ENCODE measurements at regions not wholly inside any gene's neighbourhood (a gene's known extent, or its start where the extent isn't known, plus 50 kb on each side); places are given as distances from the start of the nearest gene placed in this dataset.

DNA sequence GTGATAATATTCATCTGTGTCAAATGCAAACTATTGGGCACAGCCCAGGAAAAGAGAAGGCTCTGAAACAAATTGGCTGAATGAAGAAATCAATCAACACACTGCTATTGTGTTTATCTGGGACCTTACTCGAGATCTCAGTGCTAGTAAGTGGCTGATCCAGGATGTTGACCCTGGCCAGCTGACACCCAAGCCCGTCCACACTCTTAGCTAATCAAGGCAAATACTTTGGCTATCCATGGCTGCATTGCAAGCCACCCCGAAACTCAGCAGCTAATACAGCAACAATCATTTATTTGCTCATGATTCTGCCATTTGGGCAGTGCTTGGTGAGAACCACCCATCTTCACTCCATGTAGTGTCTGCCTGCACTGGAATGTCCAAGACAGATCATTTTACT is 74.1 kb upstream of the UBE3A start:
- Histone ChIP-seq H3K36me3 (ENCODE audit: insufficient read depth, low read length) (no peaks in the 10 kb centered on the region), H3K4me3 (ENCODE audit: low read depth, low read length, poor library complexity, severe bottlenecking) (no peak overlapping the region), H3K79me2 (ENCODE audit: insufficient read depth, low read depth, low read length) (no peaks in the 10 kb centered on the region), H4K20me1 (ENCODE audit: insufficient read depth, low read length) (no peaks in the 10 kb centered on the region), H3K9me2 (ENCODE audit: insufficient read depth, low read length) (no peaks in the 10 kb centered on the region), H2AFZ (ENCODE audit: low read length) (no peak overlapping the region), H3K4me2 (ENCODE audit: low read length) (no peak overlapping the region), H3K4me1 (ENCODE audit: insufficient read depth, low read length, poor library complexity, severe bottlenecking) (no peaks in the 10 kb centered on the region), H3K9me3 (ENCODE audit: low read length) (no peaks in the 10 kb centered on the region), H3K27ac (ENCODE audit: low read depth, low read length, poor library complexity, severe bottlenecking) (no peak overlapping the region)
- intact Hi-C loops (cut with micrococcal nuclease; ENCODE audit: unreplicated experiment), result no loop called here
- ChIA-PET CTCF (ENCODE audit: unreplicated experiment) (no interaction called here), POLR2A (interaction anchor here (0.5 kb wide), 1 partner anchor 372 kb away, joined by 3 read pairs; no protein-coding TSS in a partner anchor)
- TF ChIP-seq EZH2phosphoT487 (IDR thresholded peaks at IDR 0.05; ENCODE audit: borderline replicate concordance, low read depth, low read length), result no peak
- TF ChIP-seq, protein P1, sequence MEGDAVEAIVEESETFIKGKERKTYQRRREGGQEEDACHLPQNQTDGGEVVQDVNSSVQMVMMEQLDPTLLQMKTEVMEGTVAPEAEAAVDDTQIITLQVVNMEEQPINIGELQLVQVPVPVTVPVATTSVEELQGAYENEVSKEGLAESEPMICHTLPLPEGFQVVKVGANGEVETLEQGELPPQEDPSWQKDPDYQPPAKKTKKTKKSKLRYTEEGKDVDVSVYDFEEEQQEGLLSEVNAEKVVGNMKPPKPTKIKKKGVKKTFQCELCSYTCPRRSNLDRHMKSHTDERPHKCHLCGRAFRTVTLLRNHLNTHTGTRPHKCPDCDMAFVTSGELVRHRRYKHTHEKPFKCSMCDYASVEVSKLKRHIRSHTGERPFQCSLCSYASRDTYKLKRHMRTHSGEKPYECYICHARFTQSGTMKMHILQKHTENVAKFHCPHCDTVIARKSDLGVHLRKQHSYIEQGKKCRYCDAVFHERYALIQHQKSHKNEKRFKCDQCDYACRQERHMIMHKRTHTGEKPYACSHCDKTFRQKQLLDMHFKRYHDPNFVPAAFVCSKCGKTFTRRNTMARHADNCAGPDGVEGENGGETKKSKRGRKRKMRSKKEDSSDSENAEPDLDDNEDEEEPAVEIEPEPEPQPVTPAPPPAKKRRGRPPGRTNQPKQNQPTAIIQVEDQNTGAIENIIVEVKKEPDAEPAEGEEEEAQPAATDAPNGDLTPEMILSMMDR (conservative IDR thresholded peaks at IDR 0.05; ENCODE audit: low read length), result no peak
- DNase-seq (ENCODE audit: low spot score), result no peak
- no TSS peak for BruUV-seq (replicated peaks)

DNA sequence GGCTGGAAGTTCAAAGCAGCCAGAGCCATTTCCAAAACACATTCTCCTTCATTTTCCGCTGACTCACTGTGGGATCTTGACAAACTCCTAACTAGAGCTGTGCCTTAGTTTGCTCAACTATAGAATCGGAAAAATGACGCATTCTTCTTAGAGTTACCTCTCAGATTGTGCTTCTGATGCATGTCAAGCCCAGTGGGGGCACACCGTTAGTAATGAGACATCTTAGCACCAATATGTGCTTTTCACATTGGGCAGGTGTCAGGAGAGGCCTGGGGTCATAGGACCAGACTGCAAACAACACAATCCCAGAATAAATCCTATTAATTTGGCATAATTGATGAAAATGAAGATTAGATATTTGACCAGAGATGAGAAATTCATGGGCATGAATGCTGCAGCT is 71.3 kb upstream of the UBE3A start:
- Histone ChIP-seq H3K27ac (ENCODE audit: low read depth, low read length, poor library complexity, severe bottlenecking) (no peak overlapping the region), H4K20me1 (ENCODE audit: insufficient read depth, low read length) (no peaks in the 10 kb centered on the region), H2AFZ (ENCODE audit: low read length) (no peak overlapping the region), H3K9me3 (ENCODE audit: low read length) (no peaks in the 10 kb centered on the region), H3K4me3 (ENCODE audit: low read depth, low read length, poor library complexity, severe bottlenecking) (no peak overlapping the region), H3K79me2 (ENCODE audit: insufficient read depth, low read depth, low read length) (no peaks in the 10 kb centered on the region), H3K4me2 (ENCODE audit: low read length) (no peak overlapping the region), H3K9me2 (ENCODE audit: insufficient read depth, low read length) (no peaks in the 10 kb centered on the region), H3K36me3 (ENCODE audit: insufficient read depth, low read length) (no peaks in the 10 kb centered on the region), H3K4me1 (ENCODE audit: insufficient read depth, low read length, poor library complexity, severe bottlenecking) (no peaks in the 10 kb centered on the region)
- TF ChIP-seq, protein P1 (conservative IDR thresholded peaks at IDR 0.05; ENCODE audit: low read length), result no peak
- POLR2A ChIA-PET, result interaction anchor here (0.5 to 0.9 kb wide), 2 partner anchors 99 to 601 kb away, joined by 3 to 4 read pairs; no protein-coding TSS in a partner anchor
- BruUV-seq (replicated peaks), result no TSS peak
- DNase-seq (ENCODE audit: low spot score), result no peak
- intact Hi-C loops (cut with micrococcal nuclease; ENCODE audit: unreplicated experiment), result no loop called here
- CTCF ChIA-PET (ENCODE audit: unreplicated experiment), result no interaction called here

DNA sequence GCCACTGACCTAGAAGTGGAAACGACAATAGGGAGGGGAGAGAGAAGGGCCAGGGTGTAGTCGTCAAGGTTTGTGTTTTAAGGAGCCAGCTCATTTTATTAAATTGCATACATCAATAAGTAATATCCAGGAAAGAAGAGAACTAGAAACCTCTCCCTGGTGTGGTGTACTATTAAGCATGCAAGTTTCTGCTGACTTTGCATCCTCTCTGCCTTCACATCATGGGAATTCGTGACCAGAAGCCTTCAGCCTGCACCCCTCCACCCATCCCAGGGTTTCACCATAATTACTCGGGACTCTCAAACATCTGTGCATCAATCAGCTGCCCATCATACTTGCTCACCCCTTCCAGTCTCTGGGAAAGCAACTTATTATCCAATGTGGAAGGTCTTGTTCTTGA is 70.9 kb upstream of the UBE3A start:
- BruUV-seq (replicated peaks), result no TSS peak
- Histone ChIP-seq H3K4me1 (ENCODE audit: insufficient read depth, low read length, poor library complexity, severe bottlenecking) (no peaks in the 10 kb centered on the region), H3K36me3 (ENCODE audit: insufficient read depth, low read length) (no peaks in the 10 kb centered on the region), H3K9me2 (ENCODE audit: insufficient read depth, low read length) (no peaks in the 10 kb centered on the region), H3K4me3 (ENCODE audit: low read depth, low read length, poor library complexity, severe bottlenecking) (no peak overlapping the region), H3K4me2 (ENCODE audit: low read length) (no peak overlapping the region), H3K79me2 (ENCODE audit: insufficient read depth, low read depth, low read length) (no peaks in the 10 kb centered on the region), H3K9me3 (ENCODE audit: low read length) (no peaks in the 10 kb centered on the region), H3K27ac (ENCODE audit: low read depth, low read length, poor library complexity, severe bottlenecking) (no peak overlapping the region), H2AFZ (ENCODE audit: low read length) (no peak overlapping the region), H4K20me1 (ENCODE audit: insufficient read depth, low read length) (no peaks in the 10 kb centered on the region)
- TF ChIP-seq EZH2phosphoT487 (IDR thresholded peaks at IDR 0.05; ENCODE audit: borderline replicate concordance, low read depth, low read length), result no peak
- no peak for DNase-seq (ENCODE audit: low spot score)
- CTCF ChIA-PET (ENCODE audit: unreplicated experiment), result no interaction called here
- intact Hi-C loops (cut with micrococcal nuclease; ENCODE audit: unreplicated experiment), result loop anchor here (2.0 to 10.0 kb wide), 5 partner anchors 195 to 1355 kb away; partner anchors contain the start of gene GABRA5
- POLR2A ChIA-PET, result interaction anchor here (0.5 kb wide), 1 partner anchor 601 kb away, joined by 4 read pairs; no protein-coding TSS in a partner anchor

All from OCI-LY7 (cell line).